Umbilical cord (tissue), 1 donor: ENCODE measurements at regions not wholly inside any gene's neighbourhood (a gene's known extent, or its start where the extent isn't known, plus 50 kb on each side); places are given as distances from the start of the nearest gene placed in this dataset.
A peak's percentile ranks its signal among the peaks of the same experiment; 100 is the strongest.

Experiments
- DNase-seq: peaks from one replicate; pipeline ENCODE4 v3.0.0-alpha.2; 2015; ENCODE audit warnings: low spot score

DNA sequence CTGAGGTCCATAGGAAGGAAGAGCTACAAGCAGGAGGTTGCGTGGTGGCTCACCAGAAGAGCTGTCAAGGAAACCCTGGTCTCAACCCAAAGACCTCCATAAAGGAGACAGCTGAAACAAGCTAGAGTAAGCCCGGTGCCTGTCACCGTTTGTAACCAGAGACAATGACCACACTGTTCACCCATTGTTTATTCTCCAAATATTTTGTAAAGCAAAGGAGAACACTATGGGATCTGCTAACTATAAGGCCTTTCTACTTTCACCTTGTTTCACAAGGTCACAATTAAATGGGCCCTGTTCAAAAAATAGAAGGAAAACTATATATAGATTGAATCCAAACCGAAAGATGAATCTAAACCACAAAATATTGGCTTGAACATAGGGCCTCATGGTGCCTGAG, 128.9 kb upstream of the TPRG1 start:
- DNase-seq: no peak

DNA sequence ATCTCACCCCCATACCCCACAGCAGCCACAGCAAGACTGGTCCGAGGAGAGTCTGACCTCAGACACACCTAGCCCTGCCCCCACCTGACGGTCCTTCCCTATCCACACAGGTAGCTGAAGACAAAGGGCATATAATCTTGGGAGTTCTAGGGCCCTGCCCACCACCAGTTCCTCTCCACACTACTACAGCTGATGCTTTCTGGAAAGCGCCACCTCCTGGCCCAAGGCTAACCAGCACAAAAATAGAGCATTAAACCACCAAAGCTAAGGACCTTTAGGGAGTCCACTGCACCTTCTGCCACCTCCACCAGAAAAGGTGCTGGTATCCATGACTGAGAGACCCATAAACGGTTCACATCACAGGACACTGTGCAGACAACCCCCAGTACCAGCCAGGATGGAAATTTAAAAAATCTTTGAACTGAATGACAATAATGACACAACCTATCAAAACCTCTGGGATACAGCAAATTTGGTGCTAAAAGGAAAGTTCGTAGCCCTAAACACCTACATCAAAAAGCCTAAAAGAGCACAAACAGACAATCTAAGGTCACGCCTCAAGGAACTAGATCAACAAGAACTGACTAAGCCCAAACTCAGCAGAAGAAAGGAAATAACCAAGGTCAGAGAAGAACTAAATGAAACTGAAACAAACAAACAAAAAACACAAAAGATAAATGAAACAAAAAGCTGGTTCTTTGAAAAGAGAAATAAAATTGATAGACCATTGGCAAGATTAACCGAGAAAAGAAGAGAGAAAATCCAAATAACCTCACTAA, 122.1 kb upstream of the TPRG1 start:
- DNase-seq: no peak

GRCh38 chr3:189053322-189053721, 118.4 kb upstream of the TPRG1 start:
- DNase-seq: no peak

DNA sequence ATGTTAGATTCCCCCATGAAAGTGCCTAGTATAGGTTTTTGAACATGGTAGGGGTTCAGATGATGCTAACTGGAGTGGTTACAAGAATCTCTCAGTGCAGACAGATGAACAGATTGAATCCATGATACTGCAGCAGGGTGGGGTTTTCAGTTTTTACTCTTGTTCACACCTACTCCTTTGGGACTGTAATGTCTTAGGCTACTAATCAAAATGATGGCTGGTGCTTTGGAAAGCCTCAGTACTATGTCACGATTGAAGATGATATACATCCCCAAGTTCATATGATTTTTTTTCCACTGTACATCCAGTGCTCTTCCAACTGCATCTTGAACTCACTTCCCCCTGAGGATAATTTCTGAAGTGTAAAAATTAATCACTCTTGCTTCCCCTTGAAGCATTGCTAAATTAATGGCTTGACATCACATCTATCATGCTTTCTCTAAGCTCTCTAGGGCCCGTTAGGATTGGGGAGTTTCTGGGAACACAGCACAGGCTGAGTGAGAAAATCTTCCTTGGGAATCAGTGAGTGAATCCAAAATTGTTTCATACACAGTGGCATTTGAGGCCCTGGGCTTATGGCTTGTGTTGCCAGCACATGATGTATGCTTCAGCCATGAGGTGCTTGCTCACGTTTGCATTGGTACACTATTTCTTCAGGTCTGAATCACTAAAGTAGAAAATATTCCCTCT, 115.0 kb upstream of the TPRG1 start:
- DNase-seq: no peak

GRCh38 chr3:189057369-189057768, 114.4 kb upstream of the TPRG1 start:
- no peak for DNase-seq

DNA sequence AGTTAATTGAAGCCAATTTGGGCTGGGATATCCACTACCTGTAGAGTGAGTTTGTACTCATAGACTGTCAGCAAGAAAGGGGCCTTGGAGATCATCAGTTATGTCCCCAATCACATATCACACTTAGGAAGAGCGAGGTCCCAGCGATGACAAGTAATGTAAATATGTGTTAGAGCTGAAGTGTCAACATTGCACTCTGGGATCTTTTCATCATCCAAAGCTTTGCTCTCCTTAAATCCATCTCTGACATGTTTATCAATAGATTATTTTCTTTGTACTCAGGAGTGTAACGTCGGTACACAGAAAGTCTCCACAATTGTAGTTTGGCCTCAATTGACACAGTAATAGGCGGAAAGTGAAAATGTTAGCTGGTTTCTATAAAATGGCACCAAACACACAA, 113.7 kb upstream of the TPRG1 start:
- no peak for DNase-seq

DNA sequence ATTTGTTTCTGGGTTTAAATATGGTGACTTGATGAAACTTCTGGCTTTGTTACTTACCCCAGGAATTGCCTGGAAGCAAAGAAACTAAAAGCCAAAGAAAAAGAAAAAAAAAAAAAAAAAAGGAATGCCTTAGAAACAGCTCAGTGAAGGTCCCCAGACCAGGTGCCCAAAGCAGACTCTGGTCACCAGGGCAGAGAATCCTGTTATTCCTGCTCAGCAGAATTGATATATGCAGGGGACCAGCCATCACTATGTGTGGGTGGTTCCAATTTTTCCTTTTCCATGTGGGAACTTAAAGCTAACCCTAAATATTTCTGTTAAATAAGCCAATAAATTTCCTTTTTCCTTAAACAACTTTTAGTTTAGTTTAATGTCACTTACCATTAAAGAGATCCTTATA, 100.8 kb upstream of the TPRG1 start:
- DNase-seq: no peak

GRCh38 chr3:189071446-189071845, 100.3 kb upstream of the TPRG1 start:
- DNase-seq: peak; percentile 4

DNA sequence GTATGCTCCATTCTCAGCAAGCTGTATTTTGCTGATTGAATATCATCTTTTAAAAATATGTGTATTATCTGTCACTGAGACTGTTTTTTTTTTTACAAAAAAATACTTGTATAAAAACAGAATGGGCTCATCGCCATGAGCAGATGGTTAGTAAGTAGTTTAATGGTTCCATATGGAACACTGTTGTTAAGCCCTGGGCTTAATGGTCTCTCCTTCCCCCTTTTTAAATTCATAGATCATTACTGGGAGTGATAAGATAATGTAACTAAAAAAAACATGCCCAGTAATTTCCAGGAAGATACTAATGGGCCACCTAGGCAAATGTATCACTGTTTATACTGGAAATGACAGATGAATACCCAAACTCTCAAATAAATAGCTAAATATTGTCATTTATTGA, 95.3 kb upstream of the TPRG1 start:
- no peak for DNase-seq

DNA sequence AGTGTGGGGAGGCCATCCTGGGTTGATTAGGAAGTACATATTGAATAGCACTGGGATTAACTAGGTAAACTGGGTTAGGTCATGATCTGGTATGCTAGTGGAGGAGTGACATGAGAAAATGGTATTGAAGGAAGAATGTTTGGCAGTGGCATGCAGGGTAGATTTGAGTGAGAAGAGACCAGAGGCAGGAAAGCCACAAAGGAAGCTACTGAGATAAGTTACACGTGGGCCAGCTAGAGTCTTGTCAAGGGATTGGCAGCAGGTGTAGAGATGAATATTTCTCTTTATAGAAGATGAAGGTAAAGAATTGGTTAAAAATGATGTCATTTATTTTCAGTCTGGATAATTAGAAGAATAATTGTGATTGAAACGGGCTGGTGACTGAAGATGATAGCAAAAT, 91.0 kb upstream of the TPRG1 start:
- DNase-seq: no peak

DNA sequence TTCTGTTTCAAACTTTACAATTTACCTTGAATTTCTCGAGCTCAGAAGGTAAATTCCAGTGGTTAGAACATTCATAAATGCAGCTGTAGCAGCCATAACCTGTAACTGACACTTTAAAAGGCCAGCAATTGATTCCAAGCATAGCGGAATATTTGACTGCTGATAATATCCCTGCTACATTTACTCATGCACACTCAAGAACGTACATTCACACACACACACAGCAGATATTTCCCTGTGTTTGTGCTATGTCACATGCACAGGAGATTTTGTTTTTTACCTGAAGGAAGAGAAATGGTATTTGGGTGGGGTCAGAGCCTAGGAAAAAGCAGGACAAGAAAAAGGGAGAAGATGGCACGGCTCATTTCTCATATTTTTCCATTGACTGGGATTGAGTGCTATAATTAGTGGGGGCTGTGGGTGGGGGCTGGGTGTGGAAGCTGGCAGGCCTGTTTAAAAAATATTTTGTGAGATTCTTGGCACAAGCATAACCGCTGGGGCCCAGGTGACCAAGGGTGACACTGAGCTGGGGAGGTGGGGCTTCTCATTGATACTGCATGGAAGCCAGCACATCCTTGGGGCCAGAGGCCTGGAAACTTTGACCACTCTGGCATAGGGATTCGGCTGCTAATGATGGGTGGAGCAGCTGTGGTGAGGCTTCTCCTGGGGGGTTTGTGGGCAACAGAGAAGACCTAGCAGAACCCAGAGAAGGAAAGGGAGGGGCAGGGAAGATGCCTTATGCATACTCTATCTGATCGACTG, 88.9 kb upstream of the TPRG1 start:
- no peak for DNase-seq

DNA sequence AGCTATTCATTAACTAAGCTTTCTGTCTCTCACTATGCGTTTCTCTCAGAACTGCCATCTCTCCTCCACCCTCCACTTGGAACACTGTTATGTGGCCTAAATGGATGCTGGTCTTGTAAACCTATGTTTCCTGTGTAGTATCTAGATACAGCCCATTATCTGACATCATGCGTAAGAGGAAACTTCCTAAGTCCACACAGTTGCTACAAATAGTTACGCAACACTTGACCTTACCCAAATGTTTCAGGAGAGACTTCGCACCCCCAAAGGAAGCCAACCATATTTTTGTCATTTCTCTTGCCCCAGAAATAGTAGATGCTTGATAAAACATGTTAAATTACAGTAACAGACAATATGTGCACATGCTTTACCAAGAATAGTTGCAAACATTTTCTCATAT, 87.2 kb upstream of the TPRG1 start:
- no peak for DNase-seq

DNA sequence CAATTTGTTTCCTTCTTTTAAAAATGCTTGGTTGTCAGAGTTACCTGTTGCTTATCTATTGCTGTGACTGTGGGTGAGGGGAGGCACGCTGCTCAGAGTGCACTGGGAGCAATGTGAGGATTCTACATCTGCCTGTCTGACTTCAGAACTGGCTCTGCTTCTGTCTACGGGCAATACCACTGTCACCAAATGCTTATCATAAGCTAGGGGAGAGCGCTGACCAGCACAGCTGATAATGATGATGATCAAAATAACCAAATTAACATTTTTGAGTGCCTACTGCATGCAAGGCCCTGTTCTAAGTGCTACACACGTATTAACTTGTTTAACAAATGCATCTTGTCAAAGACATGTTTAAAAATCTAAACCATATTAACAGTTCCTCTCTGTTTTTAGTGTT, 79.2 kb upstream of the TPRG1 start:
- DNase-seq: no peak

- DNase-seq: no peak
Observed at GRCh38 chr3:189094539-189094938, 77.2 kb upstream of the TPRG1 start.

DNA sequence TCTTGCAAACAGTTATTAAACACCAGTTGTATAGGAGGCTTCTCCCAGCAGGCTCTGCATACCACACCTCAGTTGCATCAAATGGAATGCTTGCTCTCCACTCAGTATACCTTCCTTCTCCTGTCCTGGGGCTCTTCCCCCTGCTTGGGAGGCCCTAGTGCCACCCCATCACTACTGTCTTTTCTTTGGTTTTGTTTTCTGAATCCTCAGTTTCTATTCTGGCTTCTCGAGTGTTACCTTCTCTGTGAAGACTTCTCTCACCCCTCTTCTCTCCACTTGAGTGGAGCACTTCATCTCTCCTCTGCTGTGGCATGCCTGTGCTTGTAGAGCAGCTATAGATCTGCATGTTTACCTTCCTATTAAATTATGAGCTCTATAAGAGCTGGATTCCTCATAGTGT, 75.7 kb upstream of the TPRG1 start:
- DNase-seq: no peak

- DNase-seq: no peak
Observed at GRCh38 chr3:189099031-189099471, 72.7 kb upstream of the TPRG1 start.

GRCh38 chr3:189099505-189100290, 72.1 kb upstream of the TPRG1 start:
- DNase-seq: peak; percentile 56

GRCh38 chr3:189100866-189101265, 70.9 kb upstream of the TPRG1 start:
- DNase-seq: no peak

DNA sequence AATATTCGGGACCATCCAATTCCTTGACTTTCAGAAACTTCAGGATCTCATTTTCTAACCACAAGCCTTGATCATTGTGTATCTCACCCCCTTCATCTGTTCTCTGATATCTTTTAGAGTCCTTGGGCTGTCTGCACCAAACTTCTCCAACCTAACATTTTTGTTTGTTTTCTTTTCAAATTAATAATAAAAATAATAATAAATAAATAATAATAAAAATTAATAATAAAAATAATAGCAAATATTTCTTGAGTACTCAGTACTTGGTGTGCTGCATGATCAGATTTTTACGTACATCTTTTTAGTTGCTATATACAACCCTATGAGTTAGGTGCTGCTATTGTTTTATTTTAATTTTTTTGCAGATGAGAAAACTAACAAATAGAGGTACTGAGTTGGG, 70.2 kb upstream of the TPRG1 start:
- no peak for DNase-seq

GRCh38 chr3:189103208-189103607, 68.6 kb upstream of the TPRG1 start:
- no peak for DNase-seq

- DNase-seq: peak; percentile 80
Observed at GRCh38 chr3:189108067-189108466, 63.7 kb upstream of the TPRG1 start.

- peak; percentile 27 for DNase-seq
Observed at GRCh38 chr3:189108735-189109134, 63.0 kb upstream of the TPRG1 start.
